GM21423 (cell line): ENCODE measurements at regions not wholly inside any gene's neighbourhood (a gene's known extent, or its start where the extent isn't known, plus 50 kb on each side); places are given as distances from the start of the nearest gene placed in this dataset.
A peak's percentile ranks its signal among the peaks of the same experiment; 100 is the strongest.
"Not testable (repeated sequence)": the region's sequence is repeated elsewhere in the genome, so short reads cannot be mapped to it uniquely, and the experiment has no call there.

Experiments used
- ATAC-seq: cut with Tn5 transposase; IDR thresholded peaks from one replicate; pipeline ENCODE4 v1.9.1; 2021; ENCODE audit warnings: mild to moderate bottlenecking, moderate library complexity; ENCODE audit not compliant: unreplicated experiment

DNA sequence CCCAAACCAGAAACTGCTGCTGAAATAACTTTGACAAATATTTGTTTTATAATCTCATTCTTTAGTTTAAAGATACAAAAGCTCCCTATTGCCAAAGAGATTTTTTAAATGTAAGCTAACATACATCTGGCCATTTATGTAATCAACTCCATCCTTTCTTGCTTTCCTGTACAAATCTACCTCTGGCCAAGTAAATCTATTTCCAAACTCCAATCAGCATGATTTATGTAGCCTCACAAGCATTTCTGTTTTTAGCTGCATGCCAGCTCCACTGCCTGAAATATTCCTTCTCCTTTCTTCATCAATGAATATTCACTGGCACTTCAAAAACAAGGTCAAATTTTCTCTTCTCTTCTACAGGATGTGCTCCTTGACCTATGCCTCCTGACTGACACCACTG, 80.0 kb downstream of the SHOX2 start:
- ATAC-seq: no peak

DNA sequence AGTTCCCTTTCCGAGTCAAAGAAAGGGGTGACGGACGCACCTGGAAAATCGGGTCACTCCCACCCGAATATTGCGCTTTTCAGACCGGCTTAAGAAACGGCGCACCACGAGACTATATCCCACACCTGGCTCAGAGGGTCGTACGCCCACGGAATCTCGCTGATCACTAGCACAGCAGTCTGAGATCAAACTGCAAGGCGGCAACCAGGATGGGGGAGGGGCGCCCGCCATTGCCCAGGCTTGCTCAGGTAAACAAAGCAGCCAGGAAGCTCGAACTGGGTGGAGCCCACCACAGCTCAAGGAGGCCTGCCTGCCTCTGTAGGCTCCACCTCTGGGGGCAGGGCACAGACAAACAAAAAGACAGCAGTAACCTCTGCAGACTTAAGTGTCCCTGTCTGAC, 86.3 kb downstream of the SHOX2 start:
- ATAC-seq: not testable (repeated sequence)

DNA sequence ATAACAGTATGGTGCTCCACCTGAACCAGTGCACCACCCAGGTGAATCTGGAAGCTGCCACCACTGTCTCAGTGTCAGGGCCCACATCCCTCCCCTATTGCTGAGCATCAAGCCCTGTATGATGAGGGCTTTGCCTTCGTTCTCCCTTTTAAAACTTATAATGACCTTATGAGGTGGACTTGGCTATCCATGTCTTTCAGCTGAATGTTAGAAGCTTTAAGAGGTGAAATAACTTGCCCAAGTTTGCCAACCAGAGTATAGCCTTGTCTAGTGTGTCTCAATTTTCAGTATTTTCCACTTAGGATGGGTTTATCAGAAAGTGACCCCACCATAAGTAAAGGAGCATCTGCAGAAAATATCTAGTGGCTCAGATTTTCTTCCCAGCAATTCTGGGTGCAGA, 87.8 kb downstream of the SHOX2 start:
- ATAC-seq: no peak

DNA sequence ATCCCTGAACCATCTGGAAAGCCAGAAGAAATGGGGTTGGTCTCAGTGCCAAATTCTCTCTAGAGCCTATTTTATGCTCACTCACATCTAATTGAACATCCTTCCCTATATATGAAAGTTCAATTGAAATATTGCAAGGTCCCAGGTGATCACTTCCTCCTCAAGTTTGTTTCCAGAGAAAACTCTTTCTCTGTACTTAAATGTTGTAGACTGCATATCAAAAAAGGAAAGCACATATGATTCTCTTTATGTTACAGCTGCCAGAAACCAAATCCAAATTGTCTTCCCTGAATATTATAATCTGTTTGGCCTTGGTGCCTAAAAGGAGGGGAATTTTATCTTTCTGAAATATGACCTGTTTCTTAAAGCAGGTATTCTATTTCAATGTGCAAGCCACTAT, 93.3 kb downstream of the SHOX2 start:
- no peak for ATAC-seq

DNA sequence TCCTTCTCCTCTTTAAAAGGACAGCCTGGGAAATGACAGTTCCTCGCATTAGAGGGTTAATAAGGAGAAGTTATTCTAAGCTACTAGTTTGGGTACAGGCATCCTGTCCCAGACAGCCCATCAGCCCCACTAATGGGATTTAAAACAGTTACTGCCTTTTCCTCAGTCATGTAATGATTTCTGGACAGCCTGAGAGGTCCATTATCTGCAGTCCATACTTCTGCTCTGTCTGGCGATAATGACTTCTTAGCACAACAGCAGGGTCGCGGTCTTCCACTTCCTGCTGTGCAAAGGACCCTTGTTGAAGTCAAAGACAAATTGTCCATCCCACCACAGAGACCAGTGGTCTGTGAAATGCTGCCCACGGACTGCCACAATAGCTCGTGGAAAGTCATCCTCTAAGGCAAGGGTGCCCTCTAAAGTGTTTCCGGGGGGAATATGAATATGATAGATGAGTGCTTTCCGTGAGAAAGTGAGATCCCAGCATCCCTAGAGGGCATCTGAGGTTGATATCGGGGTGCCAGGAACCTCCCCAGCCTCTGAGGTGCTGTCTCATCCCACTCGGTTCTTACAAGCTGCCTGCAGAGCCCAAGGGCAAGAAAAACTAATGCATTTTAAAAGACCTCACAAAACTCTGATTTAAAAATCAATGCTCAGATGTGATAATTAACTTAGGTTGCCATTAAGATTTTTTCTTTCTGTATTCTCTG, 100.7 kb downstream of the SHOX2 start:
- ATAC-seq: no peak

DNA sequence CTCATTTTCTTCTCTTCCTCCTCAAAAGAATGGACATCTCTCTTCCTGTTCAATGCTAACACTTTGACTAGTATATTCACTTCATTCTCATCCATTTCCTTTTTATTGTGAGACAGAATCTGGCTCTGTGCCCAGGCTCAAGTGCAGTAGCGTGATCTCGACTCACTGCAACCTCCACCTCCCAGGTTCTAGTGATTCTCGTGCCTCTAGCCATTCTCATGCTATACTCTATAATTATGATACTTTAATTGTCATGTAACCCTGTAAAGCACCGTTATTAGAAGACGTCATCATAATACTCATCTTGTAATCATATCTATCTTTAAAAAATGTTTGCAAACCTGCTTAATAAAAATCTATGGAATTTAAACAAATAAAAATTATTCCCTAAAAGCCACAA, 107.0 kb downstream of the SHOX2 start:
- ATAC-seq: no peak

DNA sequence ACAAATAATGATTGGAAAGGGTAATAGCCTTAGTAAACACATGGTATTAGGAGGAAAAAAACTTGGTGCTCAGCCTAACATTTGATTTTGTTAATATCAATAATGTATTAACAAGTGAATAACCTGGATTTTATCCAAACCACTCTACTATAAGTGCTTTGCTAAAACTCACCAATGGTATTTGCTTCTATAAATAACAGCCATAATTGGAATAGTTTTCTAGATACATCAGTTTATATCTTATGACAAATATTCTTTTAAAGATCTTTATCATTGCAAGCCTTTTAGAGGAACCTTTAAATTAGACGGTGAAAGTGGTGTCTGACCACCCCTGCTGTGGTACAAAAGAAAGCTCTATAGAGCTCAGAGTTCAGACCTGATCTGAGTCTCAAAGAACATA, 123.9 kb downstream of the SHOX2 start:
- no peak for ATAC-seq

DNA sequence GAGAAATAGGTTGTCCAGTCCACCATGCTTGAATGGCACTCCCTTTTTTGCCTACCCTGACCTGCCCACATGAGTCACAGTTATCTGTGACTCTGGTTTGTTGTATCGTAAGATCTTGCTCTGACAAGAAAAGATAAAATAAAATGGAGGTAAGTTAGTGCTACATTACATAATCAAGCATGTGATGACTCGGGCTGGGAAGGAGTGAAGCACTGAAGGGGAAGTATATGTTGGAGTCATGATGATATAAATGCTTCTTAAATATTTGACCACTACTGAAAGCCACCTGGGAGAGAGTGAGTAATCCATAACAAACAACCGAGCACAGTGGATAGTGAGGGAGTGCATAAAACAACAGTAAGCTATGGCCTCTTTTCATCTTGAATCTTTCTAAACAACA, 124.4 kb downstream of the SHOX2 start:
- ATAC-seq: no peak

DNA sequence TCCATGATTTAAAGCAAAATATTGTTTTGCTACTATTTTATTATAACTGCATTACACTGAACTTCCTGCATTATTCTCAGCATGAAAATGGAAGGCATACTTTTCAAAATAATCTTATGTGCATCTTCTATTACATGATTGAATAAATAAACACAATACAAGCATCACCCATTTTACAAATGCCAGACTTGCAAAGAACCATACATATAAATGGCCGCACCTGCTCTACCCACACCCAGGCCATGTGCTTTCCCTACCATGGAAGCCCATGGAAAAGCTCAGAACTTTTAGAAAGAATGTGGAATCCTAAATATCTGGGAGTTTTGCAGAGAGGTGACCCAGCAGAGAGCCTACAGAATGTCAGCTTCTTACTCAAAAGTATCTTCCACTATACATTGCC, 127.2 kb downstream of the SHOX2 start:
- ATAC-seq: no peak

DNA sequence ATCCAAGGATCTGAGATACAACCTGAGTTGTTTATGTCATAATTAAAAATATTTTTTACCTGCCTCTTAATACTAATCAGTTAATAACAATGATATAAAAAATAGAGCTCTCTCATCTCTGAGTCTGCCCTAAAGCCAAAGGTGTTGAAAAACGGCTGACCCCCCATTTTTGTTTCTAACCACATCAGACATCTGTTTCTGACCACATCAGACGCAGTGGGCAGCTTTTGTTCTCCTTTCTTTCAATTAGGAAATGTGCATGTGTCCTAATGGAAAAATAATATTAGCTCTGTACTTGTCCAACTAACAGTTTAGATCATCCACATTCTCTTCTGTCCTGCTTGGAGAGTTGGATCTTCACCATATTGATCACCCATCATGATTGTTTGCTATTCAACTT, 144.6 kb downstream of the SHOX2 start:
- ATAC-seq: no peak

DNA sequence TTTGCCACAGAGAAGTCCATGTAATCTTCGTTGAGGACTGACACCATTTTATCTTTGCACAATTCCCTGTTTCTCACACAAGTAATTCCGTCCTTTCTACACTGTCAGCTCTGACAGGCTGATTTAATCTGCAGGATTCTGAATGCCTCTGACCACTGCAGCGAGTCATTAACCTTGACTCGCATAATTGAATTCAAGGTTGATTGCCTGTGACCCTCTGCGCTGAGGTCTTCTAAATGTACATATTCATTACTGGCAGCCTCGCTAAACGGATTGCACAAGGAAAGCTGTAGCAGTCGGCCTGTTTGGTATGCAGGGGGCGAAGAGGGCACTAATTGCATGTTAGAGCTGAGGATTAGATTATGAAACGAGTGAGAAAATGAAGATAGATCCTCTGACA, 147.8 kb downstream of the SHOX2 start:
- no peak for ATAC-seq

DNA sequence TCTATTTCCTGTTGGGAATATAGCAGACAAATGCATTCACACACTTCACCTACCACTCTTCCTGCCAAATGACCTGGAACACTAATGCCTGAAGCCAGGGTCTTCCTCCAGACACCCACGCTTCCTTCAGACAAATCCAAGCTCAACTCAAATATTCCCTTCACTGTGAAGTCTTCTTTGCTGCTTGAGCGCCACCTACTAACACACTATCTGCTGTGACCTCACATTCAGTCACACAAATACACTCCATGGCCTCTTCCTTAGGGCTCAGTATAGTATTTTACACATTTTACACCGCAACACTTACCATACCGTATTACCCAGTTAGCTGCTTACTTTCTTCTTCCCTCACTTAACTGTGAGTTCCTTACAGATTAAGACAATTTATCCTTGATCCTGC, 149.4 kb downstream of the SHOX2 start:
- ATAC-seq: no peak

DNA sequence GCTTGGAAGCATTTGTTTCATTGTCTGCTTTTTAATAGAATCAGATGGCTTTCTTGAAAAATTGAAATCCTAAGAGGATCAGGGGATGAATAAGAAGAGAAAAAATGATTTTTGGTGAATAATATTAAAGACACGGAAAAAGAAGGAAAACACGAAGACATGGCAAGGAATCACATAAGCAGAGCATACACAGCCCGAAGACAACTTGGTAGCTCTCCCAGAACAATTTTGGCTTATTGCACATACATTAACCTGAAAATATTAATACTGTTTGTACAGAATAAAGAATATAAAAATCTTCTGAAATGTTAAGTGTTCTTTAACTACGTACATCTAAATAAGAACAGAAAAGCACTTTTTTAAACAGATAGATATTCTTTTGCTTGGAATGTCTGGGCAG, 150.0 kb downstream of the SHOX2 start:
- ATAC-seq: no peak

DNA sequence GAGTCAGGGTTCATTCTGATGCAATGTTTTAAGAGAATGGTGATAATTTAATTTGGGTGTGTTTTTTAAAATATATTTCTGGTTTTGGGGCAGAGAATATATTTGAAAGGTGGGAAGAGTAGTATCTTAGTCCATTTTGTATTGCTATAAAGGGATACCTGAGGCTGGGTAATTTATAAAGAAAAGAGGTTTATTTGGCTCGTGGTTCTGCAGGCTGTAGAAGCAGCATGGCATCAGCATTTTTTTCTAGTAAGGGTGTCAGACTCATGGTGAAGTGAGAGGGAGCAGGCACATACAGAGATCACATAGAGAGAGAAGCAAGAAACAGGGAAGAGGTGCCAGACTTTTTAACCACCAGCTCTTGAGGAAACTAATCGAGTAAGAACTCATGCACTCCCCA, 152.7 kb downstream of the SHOX2 start:
- no peak for ATAC-seq

DNA sequence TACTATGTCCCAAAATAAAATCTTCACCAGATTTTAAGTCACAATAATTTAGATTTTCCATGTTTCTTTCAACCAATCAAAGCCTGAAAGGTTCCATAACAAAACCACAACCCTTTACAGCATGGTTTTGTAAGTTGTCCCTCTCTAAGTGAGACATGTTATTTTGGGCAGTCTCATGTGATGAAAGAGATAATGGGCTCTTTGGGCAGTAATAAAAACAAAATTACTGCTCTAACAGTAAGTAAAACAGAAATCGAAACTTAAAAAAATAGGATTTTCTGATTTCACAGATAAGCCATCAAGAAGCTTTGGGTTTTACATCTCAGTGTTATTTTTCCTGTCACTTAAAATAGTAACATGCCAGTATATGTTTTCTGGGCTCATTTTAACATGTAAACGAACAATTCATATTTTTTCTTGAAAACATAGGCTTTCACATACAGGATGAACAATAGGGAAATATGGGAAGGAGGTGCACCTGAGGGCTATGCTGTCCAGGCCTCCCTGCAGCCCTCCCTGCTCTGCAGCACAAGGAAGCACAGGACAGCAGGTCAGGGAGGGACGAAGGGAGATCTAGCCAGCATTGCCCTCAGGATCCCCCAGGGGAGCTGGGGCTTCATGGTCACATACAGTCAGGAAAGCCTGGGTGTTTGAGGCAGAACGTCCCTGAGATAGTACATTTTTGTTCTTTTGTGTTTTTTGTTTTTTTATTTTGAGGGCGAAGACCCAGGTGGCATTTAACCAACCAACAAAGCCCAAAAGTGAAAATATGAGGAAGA, 157.4 kb downstream of the SHOX2 start:
- no peak for ATAC-seq

DNA sequence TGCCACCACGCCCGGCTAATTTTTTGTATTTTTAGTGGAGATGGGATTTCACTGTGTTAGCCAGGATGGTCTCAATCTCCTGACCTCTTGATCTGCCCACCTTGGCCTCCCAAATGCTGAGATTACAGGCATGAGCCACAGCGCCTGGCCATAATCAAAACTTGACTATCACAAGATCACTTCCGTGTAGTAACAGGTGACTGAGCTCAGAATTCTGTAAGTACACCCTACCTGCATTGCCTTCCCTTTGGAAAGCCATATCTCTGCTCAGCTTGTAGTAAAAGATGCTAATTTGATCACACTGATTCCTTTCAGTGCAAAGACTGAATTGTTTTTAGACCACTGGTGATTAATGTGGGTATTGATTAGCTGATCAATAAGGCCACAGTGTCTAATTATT, 167.1 kb downstream of the SHOX2 start:
- ATAC-seq: no peak

DNA sequence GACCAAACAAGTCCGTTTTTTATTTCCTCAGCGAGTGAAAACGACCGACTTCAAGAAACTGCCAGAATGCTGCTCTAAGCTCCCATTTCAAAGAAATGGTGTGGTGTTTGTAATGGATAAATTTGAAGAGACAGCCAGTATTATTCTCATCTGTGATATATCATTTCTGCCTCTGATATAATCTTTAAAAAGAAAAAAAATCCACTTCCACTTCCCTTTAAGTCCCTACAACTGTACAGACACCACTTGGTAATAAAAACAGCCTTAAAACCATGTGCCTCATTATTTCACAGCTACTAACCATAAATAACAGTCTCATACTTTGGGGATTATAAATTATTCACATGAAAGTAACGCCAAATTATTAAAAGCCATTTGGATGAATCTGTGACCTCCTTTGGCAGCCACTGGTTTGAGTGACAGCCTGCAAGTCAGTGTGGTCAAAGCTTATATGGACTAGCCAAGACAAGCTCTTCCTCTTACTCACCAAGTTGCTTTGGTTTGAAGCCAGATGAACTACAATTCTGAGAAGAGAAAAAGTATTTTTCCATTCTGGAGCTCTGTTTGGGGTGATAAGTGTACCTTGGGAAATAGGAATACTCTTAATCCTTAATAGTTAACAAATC, 168.0 kb downstream of the SHOX2 start:
- ATAC-seq: no peak

DNA sequence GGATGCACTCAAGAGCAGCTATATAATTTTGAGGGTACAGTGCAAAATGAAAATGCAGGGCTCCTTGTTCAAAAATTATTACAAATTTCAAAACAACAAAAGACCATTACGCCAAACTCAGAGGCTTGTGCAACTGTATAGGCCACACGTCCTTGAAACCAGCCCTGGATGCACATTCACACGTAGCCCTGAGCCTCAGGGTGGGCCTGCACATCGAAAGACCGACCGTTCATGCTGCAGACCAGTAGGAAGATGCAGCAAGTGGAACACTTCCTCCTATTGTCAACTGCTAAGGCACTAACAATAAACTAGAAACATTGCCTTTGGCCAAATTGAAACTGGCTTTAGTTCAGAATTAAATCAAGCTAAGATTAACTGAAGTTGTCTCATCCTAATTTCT, 174.7 kb downstream of the SHOX2 start:
- ATAC-seq: no peak

DNA sequence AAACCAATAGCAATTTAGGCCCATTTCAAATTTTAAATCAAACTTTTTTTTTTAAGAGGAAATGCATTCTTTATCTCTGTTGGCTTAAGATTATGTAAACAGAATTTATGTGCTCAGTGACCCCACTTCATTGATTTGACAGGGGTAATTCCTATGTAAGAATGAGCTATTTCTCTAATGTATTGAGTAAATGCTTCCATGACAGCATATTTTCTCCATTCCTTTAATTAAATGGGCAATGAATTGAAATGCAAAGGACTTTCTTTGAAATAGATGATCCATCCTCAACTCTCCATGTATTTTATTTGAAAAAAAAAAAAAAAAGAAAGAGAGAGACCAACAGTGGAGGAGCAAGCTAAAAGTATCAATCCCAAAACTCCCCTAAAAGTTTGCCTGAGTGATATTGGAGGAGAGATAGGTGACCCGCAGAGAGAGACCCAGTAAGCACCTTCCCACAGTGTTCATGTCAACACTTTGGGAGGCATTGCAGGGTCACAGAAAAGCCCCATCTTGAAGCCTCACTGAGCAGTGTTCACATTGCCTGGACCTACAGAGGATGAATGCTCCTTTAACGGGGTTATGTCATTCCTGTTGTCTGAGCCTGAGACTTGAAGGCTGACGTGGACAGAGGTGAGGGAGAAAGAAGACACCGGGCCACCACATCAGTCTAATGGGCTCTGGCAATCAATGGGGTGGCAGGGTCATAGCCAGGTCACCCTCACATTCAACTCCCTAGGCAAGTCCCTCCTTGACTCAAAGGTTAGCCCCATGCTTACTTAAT, 176.0 kb downstream of the SHOX2 start:
- ATAC-seq: no peak

DNA sequence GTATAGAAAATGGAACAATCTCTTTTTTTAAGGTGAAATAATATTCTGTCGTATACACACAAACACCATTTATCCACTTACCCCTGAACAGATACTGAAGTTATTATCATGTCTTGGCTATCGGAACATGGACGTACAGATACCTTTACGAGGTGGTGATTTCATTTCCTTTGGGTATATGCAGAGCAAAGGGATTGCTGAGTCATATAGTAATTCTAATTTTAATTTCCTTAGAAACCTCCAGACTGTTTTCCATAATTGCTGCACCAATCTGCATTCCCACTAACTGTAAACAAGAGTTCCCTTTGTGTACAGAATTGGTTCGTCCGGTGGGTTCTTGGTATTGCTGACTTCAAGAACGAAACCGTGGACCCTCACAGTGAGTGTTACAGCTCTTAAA, 179.4 kb downstream of the SHOX2 start:
- ATAC-seq: no peak

DNA sequence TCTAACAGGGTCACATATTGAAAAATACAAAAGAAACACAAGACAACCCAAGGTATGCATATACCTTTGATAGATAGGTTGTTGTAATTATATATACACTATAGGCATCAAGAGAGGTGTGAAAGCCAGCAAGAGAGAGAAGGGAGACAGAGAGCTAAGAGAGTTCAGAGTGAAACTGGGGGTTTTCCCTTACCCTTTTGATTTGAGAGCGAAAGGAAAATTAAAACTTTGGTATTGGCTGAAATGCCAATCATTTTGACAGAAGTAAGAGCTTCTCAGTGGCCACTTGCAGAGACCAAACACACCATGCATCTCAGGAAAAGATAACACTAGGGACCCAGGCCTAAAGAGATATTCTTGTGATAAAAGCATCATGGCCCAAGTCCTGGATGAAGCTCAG, 183.6 kb downstream of the SHOX2 start:
- ATAC-seq: peak; percentile 58
